Urinary bladder (tissue), 3 donors: ENCODE measurements at regions not wholly inside any gene's neighbourhood (a gene's known extent, or its start where the extent isn't known, plus 50 kb on each side); places are given as distances from the start of the nearest gene placed in this dataset.

ENCODE experiments used
- DNase-seq: peaks from one replicate; pipeline ENCODE4 v3.0.0-alpha.2; 2015; ENCODE audit errors: extremely low spot score
- H3K27ac ChIP-seq: one replicate; pipeline ENCODE4 v1.5.1; 2013; ENCODE audit warnings: low read depth, mild to moderate bottlenecking, moderate library complexity
- H3K36me3 ChIP-seq: one replicate; pipeline ENCODE4 v1.6.1; 2013; ENCODE audit warnings: mild to moderate bottlenecking, moderate library complexity; ENCODE audit not compliant: insufficient read depth
- H3K4me1 ChIP-seq: one replicate; pipeline ENCODE4 v1.6.1; 2013; ENCODE audit warnings: mild to moderate bottlenecking, moderate library complexity; ENCODE audit not compliant: insufficient read depth
- H3K4me3 ChIP-seq: one replicate; pipeline ENCODE4 v1.5.1; 2013; ENCODE audit warnings: low read depth, low read length
- WGBS: extraction: QIAGEN DNeasy Blood & Tissue Kit; methylation state at CpG from one replicate; pipeline ENCODE4 v1.1.7; 2013; 5-methylcytosine and 5-hydroxymethylcytosine counted together
- donor health status: healthy with polysubstance abuse.
- donor health status: healthy.

DNA sequence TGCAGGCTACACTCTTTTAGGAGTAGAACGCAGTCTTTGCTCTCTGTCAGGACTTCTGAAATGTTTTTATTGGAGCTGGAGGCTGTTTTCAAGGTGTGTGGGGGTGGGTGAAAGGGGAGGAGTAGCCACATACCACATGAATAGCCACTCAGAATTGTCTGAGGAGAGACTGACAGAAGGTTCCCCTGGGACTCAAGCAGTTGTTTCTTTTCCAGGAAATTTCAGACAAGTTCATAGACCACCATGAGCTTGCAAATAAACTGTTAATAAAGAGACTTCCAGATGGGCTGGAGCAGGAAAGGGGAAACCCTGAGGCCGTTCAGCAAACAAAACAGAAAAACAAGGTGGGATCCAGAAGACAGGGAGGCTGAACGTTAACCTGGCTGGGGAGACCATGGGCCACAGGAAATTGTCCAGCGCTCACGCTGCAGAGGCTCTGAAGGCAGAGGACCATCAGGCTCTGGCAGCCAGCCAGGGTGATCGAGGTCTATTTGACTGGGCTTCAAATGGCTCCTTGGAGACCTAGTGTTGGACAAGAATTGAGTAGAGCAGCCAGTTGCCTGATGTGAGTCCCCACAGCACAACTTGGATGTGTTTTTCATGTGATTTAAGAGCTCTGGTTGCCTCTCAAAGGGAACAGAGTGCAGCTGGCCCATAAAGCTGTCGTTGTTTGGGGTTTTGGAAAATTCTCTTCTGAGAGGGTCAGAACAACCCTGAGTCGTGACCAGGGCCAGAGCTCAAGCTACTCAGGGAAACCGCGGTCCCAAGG, 159.2 kb upstream of the RAI14 start:
- DNase-seq, result peak; percentile 76
- H3K4me3 ChIP-seq, result no peak overlapping the region
- no peaks in the 10 kb centered on the region for H3K4me1 ChIP-seq
- no peak overlapping the region for H3K27ac ChIP-seq
- no peaks in the 10 kb centered on the region for H3K36me3 ChIP-seq
- WGBS, result 35% methylated on average over 10 of the region's 10 CpGs

DNA sequence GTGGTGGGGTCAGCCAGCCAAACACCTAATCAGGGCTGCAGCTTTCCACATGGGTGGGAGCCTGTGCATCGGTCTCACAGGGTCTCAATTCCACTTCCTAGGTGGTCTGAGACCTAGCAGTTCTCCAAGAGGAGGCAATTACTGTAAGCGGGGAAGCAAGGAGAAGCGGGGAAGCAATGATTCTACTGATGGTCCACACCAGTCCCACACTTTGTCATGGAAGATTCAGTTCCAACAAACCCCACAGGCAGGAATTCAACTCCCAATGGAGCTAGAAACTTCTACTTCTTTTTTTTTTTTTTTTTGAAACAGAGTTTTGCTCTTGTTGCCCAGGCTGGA, 158.7 kb upstream of the RAI14 start:
- DNase-seq, result no peak
- no peaks in the 10 kb centered on the region for H3K4me1 ChIP-seq
- H3K4me3 ChIP-seq, result no peak overlapping the region
- H3K27ac ChIP-seq, result no peak overlapping the region
- H3K36me3 ChIP-seq, result no peaks in the 10 kb centered on the region
- 66% methylated on average over 3 of the region's 3 CpGs for WGBS

DNA sequence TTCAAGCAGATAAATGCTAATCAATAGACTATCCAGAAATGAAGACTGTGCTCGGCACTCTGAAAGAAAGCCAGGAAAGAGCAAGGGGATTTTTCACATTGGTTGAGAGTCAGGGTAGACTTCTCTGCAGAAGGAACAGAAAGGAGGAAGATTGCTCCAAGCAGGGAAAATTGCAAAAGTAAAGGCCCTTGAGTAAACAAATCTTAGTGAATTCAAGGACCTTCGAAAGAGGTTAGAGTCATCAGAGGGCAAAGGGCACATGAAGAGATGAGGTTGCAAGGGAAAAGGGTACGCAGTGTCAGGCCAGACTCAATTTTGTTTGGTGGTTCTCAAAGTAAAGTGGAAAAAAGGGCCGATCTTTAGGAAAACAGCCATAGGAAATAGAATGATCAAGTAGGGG, 157.6 kb upstream of the RAI14 start:
- 68% methylated on average over 4 of the region's 4 CpGs for WGBS
- Histone ChIP-seq H3K27ac (no peak overlapping the region), H3K36me3 (no peaks in the 10 kb centered on the region), H3K4me3 (no peak overlapping the region), H3K4me1 (no peaks in the 10 kb centered on the region)
- no peak for DNase-seq

DNA sequence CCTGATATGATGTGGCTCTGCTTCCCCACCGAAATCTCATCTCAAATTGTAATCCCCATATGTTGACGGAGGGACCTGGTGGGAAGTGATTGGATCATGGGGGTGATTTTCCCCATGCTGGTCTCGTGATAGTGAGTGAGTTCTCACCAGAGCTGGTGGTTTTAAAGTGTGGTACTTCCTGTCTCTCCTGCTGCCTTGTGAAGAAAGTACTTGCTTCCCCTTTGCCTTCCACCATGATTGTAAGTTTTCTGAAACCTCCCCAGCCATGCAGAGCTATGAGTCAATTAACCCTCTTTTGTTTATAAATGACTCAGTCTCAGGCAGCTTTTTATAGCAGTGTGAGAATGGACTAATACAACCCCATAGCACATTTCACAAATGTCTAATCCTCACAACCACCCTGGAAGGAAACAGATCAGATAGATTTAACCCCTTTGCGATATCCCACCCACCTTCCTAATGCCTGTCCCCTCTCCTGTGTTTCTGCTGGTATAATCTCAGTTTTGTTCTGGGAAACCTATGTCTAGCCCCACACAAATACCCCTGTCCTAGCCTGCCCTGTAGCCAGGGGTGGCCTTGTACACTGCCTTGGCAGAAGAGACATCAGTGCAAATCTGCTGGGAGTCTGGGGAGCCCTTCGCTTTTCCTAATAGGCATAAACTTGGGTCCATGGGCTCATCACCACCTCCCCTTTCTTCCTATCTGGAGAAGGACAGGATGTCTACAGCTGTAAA, 157.0 kb upstream of the RAI14 start:
- no peaks in the 10 kb centered on the region for H3K4me1 ChIP-seq

DNA sequence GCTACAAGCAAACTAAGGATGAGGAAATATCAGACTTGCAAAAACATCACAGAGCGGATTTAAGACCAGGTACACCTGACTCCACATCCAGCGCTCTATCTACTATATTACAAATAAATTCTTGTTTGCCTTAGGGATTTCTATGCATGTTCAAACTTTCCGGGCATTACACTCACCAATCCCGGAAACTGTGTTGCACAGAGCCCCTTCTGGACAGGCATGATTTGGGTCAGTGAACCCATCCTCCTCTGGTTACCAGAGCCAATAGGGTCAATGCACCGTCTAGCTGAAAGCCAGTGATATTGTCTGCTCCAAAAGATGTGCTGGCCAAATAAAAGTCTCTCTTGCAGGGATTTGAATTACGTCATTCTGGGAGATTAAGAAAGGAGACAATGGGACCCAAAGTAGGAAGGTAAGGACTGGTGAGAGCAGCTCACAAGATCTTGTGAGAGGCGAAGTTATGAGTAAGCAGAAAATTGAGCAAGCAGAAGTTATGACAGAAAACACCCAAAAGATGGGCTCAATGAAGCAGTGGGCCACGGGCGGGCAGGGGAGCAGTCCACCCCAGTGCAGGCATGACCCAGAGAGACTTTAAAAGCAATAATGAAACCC, 155.8 kb upstream of the RAI14 start:
- Histone ChIP-seq H3K4me3 (no peak overlapping the region), H3K36me3 (no peaks in the 10 kb centered on the region), H3K27ac (no peak overlapping the region), H3K4me1 (no peaks in the 10 kb centered on the region)
- 81% methylated on average over 9 of the region's 9 CpGs for WGBS
- DNase-seq, result no peak

More for the DNA sequence above, 157.0 kb upstream of the RAI14 start:
- Histone ChIP-seq H3K4me3 (no peak overlapping the region), H3K27ac (no peak overlapping the region), H3K36me3 (no peaks in the 10 kb centered on the region)
- WGBS, result 68% methylated on average over 5 of the region's 5 CpGs
- no peak for DNase-seq

DNA sequence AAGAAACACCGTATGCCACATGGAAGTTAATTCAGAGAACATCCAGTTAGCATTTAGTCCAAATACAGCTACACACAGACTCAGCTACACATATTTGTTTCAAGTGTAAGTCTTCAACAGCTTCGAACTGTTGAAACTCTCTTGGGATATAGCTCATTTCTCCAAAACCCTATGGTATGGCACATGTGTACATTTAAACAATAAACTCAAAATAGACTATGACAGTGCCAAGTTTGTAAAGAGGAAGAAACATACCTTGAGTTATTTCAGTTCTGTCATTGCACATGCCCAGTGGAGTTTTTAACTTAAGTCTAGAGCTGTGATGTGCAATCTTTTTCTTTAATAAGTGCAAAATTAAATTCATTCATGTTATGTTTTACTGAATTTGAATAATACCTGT, 155.1 kb upstream of the RAI14 start:
- H3K4me1 ChIP-seq, result no peaks in the 10 kb centered on the region
- no peak overlapping the region for H3K4me3 ChIP-seq
- WGBS, result 55% methylated on average over 2 of the region's 2 CpGs
- DNase-seq, result no peak
- H3K27ac ChIP-seq, result no peak overlapping the region
- H3K36me3 ChIP-seq, result no peaks in the 10 kb centered on the region

DNA sequence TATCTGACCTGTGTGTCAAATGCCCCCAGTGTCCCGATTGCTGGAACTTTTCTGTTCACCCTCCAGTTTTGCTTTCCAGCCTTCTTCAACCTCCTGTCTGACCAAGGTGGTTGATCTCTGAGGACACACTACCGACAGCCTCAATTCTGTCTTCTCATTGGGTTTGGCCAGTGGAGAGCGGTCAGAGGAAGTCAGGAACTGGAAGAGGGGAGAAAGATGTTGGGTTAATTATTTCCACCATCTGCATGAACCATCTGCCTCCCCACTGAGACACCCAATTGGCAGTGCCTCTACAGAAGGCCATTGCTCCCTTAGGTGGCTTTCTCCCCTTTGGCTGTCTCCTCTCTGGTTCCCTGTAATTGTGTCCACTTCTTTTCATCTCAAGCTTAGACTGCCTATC, 154.3 kb upstream of the RAI14 start:
- Histone ChIP-seq H3K4me3 (no peak overlapping the region), H3K4me1 (no peaks in the 10 kb centered on the region), H3K27ac (no peak overlapping the region), H3K36me3 (no peaks in the 10 kb centered on the region)
- WGBS, result 77% methylated on average over 3 of the region's 3 CpGs
- DNase-seq, result no peak

DNA sequence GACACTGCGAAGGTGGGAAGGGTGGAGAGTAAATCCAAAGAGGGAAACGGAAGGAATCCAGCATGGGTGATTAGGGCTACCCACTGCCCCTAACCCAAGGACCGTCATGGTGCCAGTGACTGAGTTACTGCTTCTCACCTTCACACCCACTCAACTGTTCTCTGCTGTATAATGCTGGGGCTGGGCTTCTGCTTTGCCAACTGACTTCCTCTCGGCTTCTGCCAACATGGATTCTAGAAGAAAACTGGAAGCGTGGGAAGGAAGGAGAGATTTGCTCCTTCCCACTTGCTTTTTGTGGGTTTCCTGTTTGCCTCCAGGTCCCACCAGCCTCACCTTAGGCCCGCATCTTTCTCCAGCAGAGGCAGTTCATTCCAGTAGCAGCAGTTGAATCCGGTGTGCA, 153.5 kb upstream of the RAI14 start:
- Histone ChIP-seq H3K4me3 (no peak overlapping the region), H3K4me1 (no peaks in the 10 kb centered on the region), H3K27ac (no peak overlapping the region), H3K36me3 (no peaks in the 10 kb centered on the region)
- DNase-seq, result no peak
- 91% methylated on average over 7 of the region's 7 CpGs for WGBS

DNA sequence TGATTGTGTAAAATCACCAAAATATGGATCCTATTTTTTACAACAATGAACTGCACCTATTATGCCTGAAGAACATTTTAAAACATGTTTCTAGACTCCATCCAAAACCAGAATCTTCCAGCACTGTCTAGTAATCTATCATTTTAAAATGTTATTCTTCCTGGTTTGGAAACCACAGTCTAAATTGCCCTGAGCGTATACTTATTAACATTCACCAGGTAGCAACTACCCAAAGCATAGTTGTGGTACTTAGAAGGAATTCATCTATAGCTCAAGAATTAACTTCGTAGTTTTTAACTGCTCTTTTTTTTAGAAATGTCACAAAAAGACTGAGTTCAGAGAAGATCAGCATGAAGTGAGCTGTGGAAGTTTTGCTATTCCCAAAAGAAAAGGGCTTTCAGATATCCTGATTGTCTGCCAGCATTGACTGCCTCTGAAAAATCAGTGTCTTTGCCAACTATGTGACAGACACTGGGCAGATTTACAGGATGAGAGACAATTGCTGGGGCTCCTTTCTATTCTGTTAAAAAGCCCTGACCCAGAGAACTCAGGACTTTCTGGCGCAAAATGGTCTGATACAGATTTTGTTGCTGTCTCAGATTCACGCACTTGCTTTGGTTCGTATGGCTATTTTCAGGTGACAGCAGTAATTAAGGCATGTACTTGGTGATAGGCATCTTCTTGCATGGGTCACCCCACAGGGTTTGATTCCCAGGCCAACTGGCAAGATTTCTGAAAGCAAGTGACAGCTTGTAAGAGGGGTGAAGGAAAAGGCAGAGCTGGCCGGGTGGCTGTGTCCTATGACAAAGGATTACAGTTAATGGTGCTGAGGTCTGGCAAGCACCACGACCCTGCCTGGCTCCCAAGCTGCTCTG, 152.5 kb upstream of the RAI14 start:
- no peaks in the 10 kb centered on the region for H3K36me3 ChIP-seq
- peak overlapping the region; percentile 40 for H3K27ac ChIP-seq
- H3K4me3 ChIP-seq, result no peak overlapping the region
- no peaks in the 10 kb centered on the region for H3K4me1 ChIP-seq
- no peak for DNase-seq
- WGBS, result 41% methylated on average over 7 of the region's 7 CpGs

DNA sequence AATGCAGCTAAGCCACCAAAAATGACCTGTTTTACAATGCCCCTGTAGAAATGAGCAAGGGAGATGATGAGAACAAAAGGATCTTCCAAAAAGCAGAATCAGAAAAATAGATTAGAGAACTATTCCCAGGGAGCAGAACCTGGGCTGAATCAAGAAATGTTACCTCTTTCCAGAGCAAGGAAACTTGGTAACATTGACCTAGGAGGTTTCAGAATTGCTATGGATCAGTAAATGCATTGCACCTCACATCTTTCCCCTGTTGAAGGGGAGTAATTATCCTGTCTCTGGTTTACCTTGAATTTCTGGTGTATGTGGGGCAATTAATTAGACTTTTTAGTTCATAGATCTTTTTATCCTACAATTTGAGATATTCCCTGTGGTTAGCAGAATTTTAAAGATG, 151.2 kb upstream of the RAI14 start:
- no peak overlapping the region for H3K27ac ChIP-seq
- H3K36me3 ChIP-seq, result no peaks in the 10 kb centered on the region
- no peak overlapping the region for H3K4me3 ChIP-seq
- no peak for DNase-seq
- H3K4me1 ChIP-seq, result no peaks in the 10 kb centered on the region

DNA sequence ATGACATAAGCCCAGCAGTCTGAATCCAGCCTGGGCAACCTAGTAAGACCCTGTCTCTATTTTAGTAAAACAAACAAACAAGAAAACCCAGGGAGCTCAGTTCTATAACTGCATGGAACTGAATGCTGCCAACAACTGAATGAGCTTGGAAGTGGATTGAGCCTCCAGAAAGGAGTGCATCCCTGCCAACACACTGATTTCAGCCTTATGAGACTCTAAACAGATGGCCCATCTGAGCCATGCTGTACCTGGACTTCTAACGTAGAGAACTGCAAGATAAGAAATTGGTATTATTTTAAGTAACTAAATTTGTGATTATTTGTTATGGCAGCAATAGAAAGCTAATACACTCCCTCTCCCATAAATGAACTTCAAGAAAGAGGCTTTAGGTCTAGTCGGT, 150.4 kb upstream of the RAI14 start:
- DNase-seq, result no peak
- Histone ChIP-seq H3K4me1 (no peaks in the 10 kb centered on the region), H3K27ac (no peak overlapping the region), H3K4me3 (no peak overlapping the region), H3K36me3 (no peaks in the 10 kb centered on the region)
- WGBS, result 71% methylated on average over 2 of the region's 2 CpGs

DNA sequence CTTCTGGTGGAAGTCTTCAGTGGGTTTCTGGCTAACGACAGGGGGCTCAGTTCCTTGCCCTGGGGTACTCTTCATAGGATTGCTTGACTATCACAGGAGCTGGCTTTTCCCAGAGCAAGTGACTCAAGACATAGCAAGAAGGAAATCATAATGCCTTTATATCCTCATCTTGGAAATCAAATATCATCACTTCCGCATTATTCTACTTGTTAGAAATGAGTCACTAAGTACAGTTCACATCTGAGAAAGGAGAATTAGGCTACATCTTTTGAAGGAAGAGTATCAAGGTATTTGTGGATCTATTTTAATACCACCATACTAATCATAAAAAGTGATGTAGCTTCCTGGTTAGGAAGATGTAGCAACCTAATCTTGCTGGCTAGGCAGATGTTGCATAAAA, 148.2 kb upstream of the RAI14 start:
- Histone ChIP-seq H3K27ac (no peak overlapping the region), H3K4me3 (no peak overlapping the region), H3K36me3 (no peaks in the 10 kb centered on the region), H3K4me1 (no peaks in the 10 kb centered on the region)
- DNase-seq, result no peak
- 87% methylated on average over 2 of the region's 2 CpGs for WGBS

DNA sequence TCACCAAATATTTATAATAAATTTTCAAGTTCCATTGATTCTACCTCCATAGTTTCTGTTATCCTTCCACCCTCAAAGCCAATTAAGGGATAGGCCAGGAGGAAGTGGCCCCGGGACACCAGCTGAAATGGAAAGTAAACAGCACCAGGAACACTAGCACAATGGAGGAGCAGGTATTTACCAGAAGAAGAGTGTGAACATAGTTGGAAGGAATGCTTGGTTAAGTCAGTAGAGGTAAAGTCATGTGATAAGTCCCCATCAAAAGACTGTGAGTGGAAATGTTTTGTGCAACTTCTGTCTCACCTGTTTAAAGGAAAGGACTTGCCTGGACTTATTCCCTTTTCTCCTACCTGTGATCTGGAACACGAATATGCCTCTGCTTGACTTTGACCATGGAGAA, 146.7 kb upstream of the RAI14 start:
- H3K36me3 ChIP-seq, result no peaks in the 10 kb centered on the region
- 85% methylated on average over 2 of the region's 2 CpGs for WGBS
- no peak overlapping the region for H3K27ac ChIP-seq
- H3K4me3 ChIP-seq, result no peak overlapping the region
- DNase-seq, result no peak
- H3K4me1 ChIP-seq, result no peaks in the 10 kb centered on the region
